Neural cell (in vitro differentiated cells): ENCODE measurements at regions not wholly inside any gene's neighbourhood (a gene's known extent, or its start where the extent isn't known, plus 50 kb on each side); places are given as distances from the start of the nearest gene placed in this dataset.

Source experiments
- H2AFZ ChIP-seq: fragments of 200-600, 300-800 bp; sonication (generic), shearing (Covaris generic); 2 replicates; pipeline ENCODE4 v1.6.0; 2014; ENCODE audit warnings: low read depth, mild to moderate bottlenecking, antibody characterized with exemption, low read length, moderate library complexity
- H3F3A ChIP-seq: fragments of 200-600 bp; shearing (Covaris generic); 2 replicates; pipeline ENCODE4 v1.6.1; 2016; ENCODE audit warnings: mild to moderate bottlenecking, moderate library complexity, mixed read lengths, antibody characterized with exemption, low read length; ENCODE audit not compliant: insufficient read depth, poor library complexity, severe bottlenecking
- H3K27ac ChIP-seq: fragments of 200-600, 300-800 bp; sonication (generic), shearing (Covaris generic); 2 replicates; pipeline ENCODE4 v1.5.1; 2014; ENCODE audit warnings: mild to moderate bottlenecking, low read length, moderate library complexity
- H3K27me3 ChIP-seq: fragments of 300-800, 200-600 bp; sonication (generic), shearing (Covaris generic); 2 replicates; pipeline ENCODE4 v1.6.0; 2014; ENCODE audit warnings: mild to moderate bottlenecking, low read depth, low read length, moderate library complexity; ENCODE audit not compliant: insufficient read depth
- H3K36me3 ChIP-seq: fragments of 300-800, 200-600 bp; sonication (generic), shearing (Covaris generic); 2 replicates; pipeline ENCODE4 v1.5.1; 2014; ENCODE audit warnings: mild to moderate bottlenecking, antibody characterized with exemption, low read length, moderate library complexity; ENCODE audit not compliant: insufficient read depth
- H3K4me2 ChIP-seq: fragments of 300-800, 200-600 bp; sonication (generic), shearing (Covaris generic); 2 replicates; pipeline ENCODE4 v1.6.0; 2014; ENCODE audit warnings: mild to moderate bottlenecking, low read length
- H3K4me3 ChIP-seq: fragments of 300-800, 200-600 bp; sonication (generic), shearing (Covaris generic); 2 replicates; pipeline ENCODE4 v1.5.1; 2014; ENCODE audit warnings: mild to moderate bottlenecking, low read length, moderate library complexity
- H3K79me2 ChIP-seq: fragments of 200-600 bp; shearing (Covaris generic); replicated peaks from 2 replicates; pipeline ENCODE4 v1.6.0; 2014; ENCODE audit warnings: mild to moderate bottlenecking, low read length, moderate library complexity; ENCODE audit not compliant: insufficient read depth
- H3K9ac ChIP-seq: fragments of 300-800, 200-600 bp; sonication (generic), shearing (Covaris generic); 2 replicates; pipeline ENCODE4 v1.6.1; 2016; ENCODE audit warnings: mild to moderate bottlenecking, low read length, mixed read lengths
- H3K9me2 ChIP-seq: fragments of 200-600 bp; shearing (Covaris generic); 2 replicates; pipeline ENCODE4 v1.6.1; 2016; ENCODE audit warnings: mild to moderate bottlenecking, low read length, mixed read lengths; ENCODE audit not compliant: insufficient read depth
- H3K9me3 ChIP-seq: fragments of 200-600, 300-800 bp; sonication (generic), shearing (Covaris generic); 2 replicates; pipeline ENCODE4 v1.6.1; 2016; ENCODE audit warnings: mild to moderate bottlenecking, mixed run types, low read length, moderate library complexity, mixed read lengths
- H4K20me1 ChIP-seq: fragments of 200-600 bp; shearing (Covaris generic); 2 replicates; pipeline ENCODE4 v1.6.1; 2016; ENCODE audit warnings: mild to moderate bottlenecking, mixed run types; ENCODE audit not compliant: insufficient read depth
- CTCF ChIP-seq: fragments of 450-650 bp; IDR thresholded peaks from 2 replicates; pipeline ENCODE4 v1.5.1; 2014; ENCODE audit warnings: antibody characterized with exemption, mild to moderate bottlenecking, moderate library complexity; ENCODE audit not compliant: poor library complexity, severe bottlenecking
- EP300 ChIP-seq: fragments of 450-650 bp; conservative IDR thresholded peaks from 2 replicates; pipeline ENCODE4 v1.6.1; 2014; ENCODE audit warnings: antibody characterized with exemption, mild to moderate bottlenecking, moderate library complexity; ENCODE audit not compliant: poor library complexity, severe bottlenecking
- EZH2 ChIP-seq: fragments of 200-600, 300-800 bp; shearing (Covaris generic), sonication (generic); IDR thresholded peaks from 2 replicates; pipeline ENCODE4 v1.6.1; 2014; ENCODE audit warnings: antibody characterized with exemption, low read length, borderline replicate concordance, mild to moderate bottlenecking; ENCODE audit not compliant: insufficient read depth, poor library complexity, severe bottlenecking
- MXI1 ChIP-seq: fragments of 450-650 bp; conservative IDR thresholded peaks from 2 replicates; pipeline ENCODE4 v1.6.1; 2014; ENCODE audit warnings: antibody characterized with exemption, mild to moderate bottlenecking; ENCODE audit not compliant: poor library complexity, severe bottlenecking
- POLR2AphosphoS5 ChIP-seq: IDR thresholded peaks from 2 replicates; pipeline ENCODE4 v1.6.1; 2012
- RAD21 ChIP-seq: fragments of 450-650 bp; conservative IDR thresholded peaks from 2 replicates; pipeline ENCODE4 v1.6.1; 2014; ENCODE audit warnings: antibody characterized with exemption, mild to moderate bottlenecking, moderate library complexity
- REST ChIP-seq: IDR thresholded peaks from 2 replicates; pipeline ENCODE4 v1.6.1; 2012; ENCODE audit warnings: borderline replicate concordance
- SMC3 ChIP-seq: fragments of 450-650 bp; conservative IDR thresholded peaks from 2 replicates; pipeline ENCODE4 v1.6.1; 2014; ENCODE audit warnings: antibody characterized with exemption, mild to moderate bottlenecking, moderate library complexity; ENCODE audit not compliant: poor library complexity
- TAF1 ChIP-seq: IDR thresholded peaks from 2 replicates; pipeline ENCODE4 v1.6.1; 2012; ENCODE audit warnings: low read depth

- Histone ChIP-seq H3K79me2 (no peaks in the 10 kb centered on the region), H3K4me3 (no peak overlapping the region), H3K27ac (no peak overlapping the region), H3F3A (no peaks in the 10 kb centered on the region), H3K4me2 (no peak overlapping the region), H3K9me3 (no peaks in the 10 kb centered on the region), H3K9ac (no peak overlapping the region), H4K20me1 (no peaks in the 10 kb centered on the region), H3K9me2 (no peaks in the 10 kb centered on the region), H3K36me3 (no peaks in the 10 kb centered on the region), H3K27me3 (no peaks in the 10 kb centered on the region), H2AFZ (no peak overlapping the region)
- TF ChIP-seq TAF1 (no peak), EP300 (no peak), POLR2AphosphoS5 (no peak), CTCF (no peak), SMC3 (no peak), EZH2 (no peak), MXI1 (no peak), REST (no peak), RAD21 (no peak)
Measured at GRCh38 chr2:128600581-128601297, 282.1 kb upstream of the HS6ST1 start.

GRCh38 chr2:128601298-128602037, 282.8 kb upstream of the HS6ST1 start:
- H3K9me3 ChIP-seq, result no peaks in the 10 kb centered on the region
- TF ChIP-seq EP300, result no peak
- no peak for TF ChIP-seq SMC3
- no peak for TF ChIP-seq CTCF
- no peak for TF ChIP-seq REST
- no peak for TF ChIP-seq EZH2
- TF ChIP-seq MXI1, result no peak
- TF ChIP-seq TAF1, result no peak
- no peak for TF ChIP-seq RAD21
- no peak for TF ChIP-seq POLR2AphosphoS5
- H3K27me3 ChIP-seq, result no peaks in the 10 kb centered on the region
- no peak overlapping the region for H3K27ac ChIP-seq
- no peak overlapping the region for H3K4me2 ChIP-seq
- no peak overlapping the region for H3K9ac ChIP-seq
- no peaks in the 10 kb centered on the region for H3F3A ChIP-seq
- no peaks in the 10 kb centered on the region for H4K20me1 ChIP-seq
- H2AFZ ChIP-seq, result no peak overlapping the region
- H3K9me2 ChIP-seq, result no peaks in the 10 kb centered on the region
- no peaks in the 10 kb centered on the region for H3K36me3 ChIP-seq
- no peaks in the 10 kb centered on the region for H3K79me2 ChIP-seq
- H3K4me3 ChIP-seq, result no peak overlapping the region
